ENCODE measurements at regions not wholly inside any gene's neighbourhood (a gene's known extent, or its start where the extent isn't known, plus 50 kb on each side); places are given as distances from the start of the nearest gene placed in this dataset.

DNA sequence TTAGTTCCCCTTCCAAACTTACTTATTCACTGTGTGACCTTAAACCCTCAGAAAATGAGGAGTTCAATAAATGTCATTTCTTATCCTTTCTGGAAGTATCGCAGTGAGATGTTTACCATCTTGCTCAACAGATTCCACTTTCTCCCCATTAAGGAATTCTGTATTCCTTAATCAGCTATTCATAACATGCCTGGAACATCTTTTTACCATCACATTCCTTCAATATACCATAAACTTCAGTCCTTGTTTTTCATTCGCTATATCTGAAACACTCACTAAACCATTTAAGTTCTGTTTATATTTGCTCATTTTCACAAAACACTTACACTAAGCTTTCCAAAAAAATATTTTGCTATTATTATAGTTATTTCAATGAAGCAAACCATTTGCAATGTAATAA is 1158.6 kb downstream of the CDH12 start:
- DNase-seq (ENCODE audit: insufficient read length, low spot score): no peak
- FAIRE-seq: no peak
- TF ChIP-seq POLR2A (IDR thresholded peaks at IDR 0.05; ENCODE audit: low read depth, low read length) (no peak), TAF1 (IDR thresholded peaks at IDR 0.05; ENCODE audit: low read depth, low read length) (no peak), PAX5 (IDR thresholded peaks at IDR 0.05; ENCODE audit: insufficient read depth, low read length, severe bottlenecking) (no peak)

DNA sequence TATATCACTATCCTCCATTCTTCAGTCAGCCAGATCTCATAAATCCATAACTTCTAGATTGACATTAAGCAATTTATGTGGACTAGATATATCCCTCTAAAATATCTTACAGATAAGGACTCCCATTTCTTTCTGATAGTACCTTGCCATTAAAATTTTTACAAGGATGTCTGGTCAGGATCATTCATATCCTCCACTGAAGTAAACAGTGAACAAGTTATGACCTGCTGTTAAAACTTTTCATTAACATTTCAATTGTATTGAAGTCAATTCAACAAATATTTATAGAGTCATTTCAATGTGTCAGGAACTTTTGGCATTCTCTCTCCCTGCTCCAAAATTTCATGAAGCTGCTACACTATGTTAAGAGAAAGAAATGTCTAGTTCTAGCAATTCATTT is 1159.6 kb downstream of the CDH12 start:
- FAIRE-seq (no peak), DNase-seq (ENCODE audit: insufficient read length, low spot score) (no peak)
- TF ChIP-seq PAX5 (IDR thresholded peaks at IDR 0.05; ENCODE audit: insufficient read depth, low read length, severe bottlenecking) (no peak), POLR2A (IDR thresholded peaks at IDR 0.05; ENCODE audit: low read depth, low read length) (no peak), POLR2AphosphoS5 (IDR thresholded peaks at IDR 0.05; ENCODE audit: low read depth, low read length) (no peak), TAF1 (IDR thresholded peaks at IDR 0.05; ENCODE audit: low read depth, low read length) (no peak), POU2F2 (IDR thresholded peaks at IDR 0.05; ENCODE audit: low read depth, low read length) (no peak), SPI1 (IDR thresholded peaks at IDR 0.05; ENCODE audit: low read depth, low read length) (no peak)

DNA sequence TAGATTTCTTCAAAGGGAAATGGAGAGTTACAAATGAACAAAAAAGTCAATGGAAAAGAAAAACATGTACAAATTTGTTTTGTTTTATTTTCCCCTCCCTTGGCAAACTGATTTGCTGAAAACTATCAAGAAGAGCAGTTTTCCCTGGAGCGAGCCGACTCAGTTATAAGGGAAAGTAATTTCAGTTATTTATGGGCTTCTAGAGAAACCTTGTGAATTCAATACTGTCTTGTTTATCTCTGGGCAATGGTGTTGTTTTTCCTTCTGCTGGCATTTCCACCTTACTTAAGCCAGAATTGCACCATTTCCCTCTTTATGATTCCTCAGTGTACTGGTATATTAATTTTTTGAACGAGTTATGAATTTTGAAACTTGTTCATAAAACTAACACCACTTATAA is 1163.6 kb downstream of the CDH12 start:
- no peak for FAIRE-seq

DNA sequence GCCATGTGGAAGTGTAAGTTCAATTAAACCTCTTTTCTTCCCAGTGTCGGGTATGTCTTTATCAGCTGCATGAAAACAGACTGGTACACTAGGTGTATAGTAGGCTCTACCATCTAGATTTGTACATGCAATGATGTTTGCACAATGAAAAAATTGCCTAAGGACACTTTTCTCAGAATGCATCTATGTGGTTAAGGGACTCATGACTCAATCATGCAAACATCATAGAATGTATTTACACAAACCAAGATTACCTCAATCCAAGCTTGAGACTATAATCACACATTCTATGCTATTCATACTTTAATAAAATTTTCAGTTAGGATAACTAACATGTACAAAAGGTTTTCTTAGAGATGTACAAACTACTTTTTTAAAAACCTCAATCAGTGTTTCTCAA is 1164.5 kb downstream of the CDH12 start:
- FAIRE-seq: no peak
- no peak for DNase-seq (ENCODE audit: insufficient read length, low spot score)
- no peak for TF ChIP-seq POLR2A (IDR thresholded peaks at IDR 0.05; ENCODE audit: low read depth, low read length)
- TF ChIP-seq POLR2AphosphoS5 (IDR thresholded peaks at IDR 0.05; ENCODE audit: low read depth, low read length): no peak
- no peak for TF ChIP-seq SPI1 (IDR thresholded peaks at IDR 0.05; ENCODE audit: low read depth, low read length)
- TF ChIP-seq PAX5 (IDR thresholded peaks at IDR 0.05; ENCODE audit: insufficient read depth, low read length, severe bottlenecking): no peak
- TF ChIP-seq TAF1 (IDR thresholded peaks at IDR 0.05; ENCODE audit: low read depth, low read length): no peak
- TF ChIP-seq POU2F2 (IDR thresholded peaks at IDR 0.05; ENCODE audit: low read depth, low read length): no peak

More for the DNA sequence above, 1163.6 kb downstream of the CDH12 start:
- DNase-seq (ENCODE audit: insufficient read length, low spot score): no peak
- no peak for TF ChIP-seq TAF1 (IDR thresholded peaks at IDR 0.05; ENCODE audit: low read depth, low read length)
- TF ChIP-seq SPI1 (IDR thresholded peaks at IDR 0.05; ENCODE audit: low read depth, low read length): no peak
- no peak for TF ChIP-seq PAX5 (IDR thresholded peaks at IDR 0.05; ENCODE audit: insufficient read depth, low read length, severe bottlenecking)
- no peak for TF ChIP-seq POU2F2 (IDR thresholded peaks at IDR 0.05; ENCODE audit: low read depth, low read length)
- TF ChIP-seq POLR2A (IDR thresholded peaks at IDR 0.05; ENCODE audit: low read depth, low read length): no peak
- no peak for TF ChIP-seq POLR2AphosphoS5 (IDR thresholded peaks at IDR 0.05; ENCODE audit: low read depth, low read length)

DNA sequence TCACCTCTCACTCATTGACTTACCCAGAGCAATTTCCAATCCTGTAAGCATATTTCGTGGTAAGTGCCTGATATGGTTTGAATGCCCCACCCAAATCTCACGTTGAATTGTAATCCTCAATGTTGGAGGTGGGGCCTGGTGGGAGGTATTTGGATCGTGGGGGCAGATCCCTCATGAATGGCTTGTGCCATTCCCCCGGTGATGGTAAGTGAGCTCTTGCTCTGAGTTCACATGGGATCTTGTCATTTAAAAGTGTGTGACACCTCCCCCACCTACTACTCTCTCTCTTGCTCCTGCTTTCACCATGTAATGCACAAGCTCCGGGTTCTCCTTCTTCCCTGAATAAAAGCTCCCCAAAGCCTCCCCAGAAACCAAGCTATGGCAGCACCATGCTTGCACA is 1165.5 kb downstream of the CDH12 start:
- TF ChIP-seq SPI1 (IDR thresholded peaks at IDR 0.05; ENCODE audit: low read depth, low read length): no peak
- TF ChIP-seq TAF1 (IDR thresholded peaks at IDR 0.05; ENCODE audit: low read depth, low read length): no peak
- TF ChIP-seq PAX5 (IDR thresholded peaks at IDR 0.05; ENCODE audit: insufficient read depth, low read length, severe bottlenecking): no peak
- no peak for TF ChIP-seq POLR2AphosphoS5 (IDR thresholded peaks at IDR 0.05; ENCODE audit: low read depth, low read length)
- TF ChIP-seq POLR2A (IDR thresholded peaks at IDR 0.05; ENCODE audit: low read depth, low read length): no peak
- TF ChIP-seq POU2F2 (IDR thresholded peaks at IDR 0.05; ENCODE audit: low read depth, low read length): no peak
- DNase-seq (ENCODE audit: insufficient read length, low spot score) (no peak), FAIRE-seq (no peak)

DNA sequence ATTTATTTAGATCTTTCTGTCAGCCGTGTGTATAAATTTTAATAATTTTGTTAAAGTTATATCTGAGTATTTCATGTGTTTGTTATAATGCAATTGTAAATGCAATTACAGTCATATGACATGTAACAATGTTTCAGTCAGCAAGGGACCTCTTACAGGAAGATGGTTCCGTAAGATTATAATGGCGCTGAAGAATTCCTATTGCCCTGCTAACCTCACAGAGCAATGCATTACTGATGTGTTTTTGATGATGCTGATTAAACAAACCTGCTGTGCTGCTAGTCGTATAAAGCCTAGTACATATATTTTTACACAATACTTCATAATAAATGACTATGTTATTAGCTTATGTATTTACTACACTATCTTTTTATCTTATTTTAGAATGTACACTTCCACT is 1166.4 kb downstream of the CDH12 start:
- DNase-seq (ENCODE audit: insufficient read length, low spot score) (no peak), FAIRE-seq (no peak)
- TF ChIP-seq SPI1 (IDR thresholded peaks at IDR 0.05; ENCODE audit: low read depth, low read length): no peak
- TF ChIP-seq TAF1 (IDR thresholded peaks at IDR 0.05; ENCODE audit: low read depth, low read length): no peak
- no peak for TF ChIP-seq PAX5 (IDR thresholded peaks at IDR 0.05; ENCODE audit: insufficient read depth, low read length, severe bottlenecking)

GRCh38 chr5:21685522-21685921 is 1167.6 kb downstream of the CDH12 start:
- no peak for FAIRE-seq
- TF ChIP-seq POU2F2 (IDR thresholded peaks at IDR 0.05; ENCODE audit: low read depth, low read length) (no peak), PAX5 (IDR thresholded peaks at IDR 0.05; ENCODE audit: insufficient read depth, low read length, severe bottlenecking) (no peak), SPI1 (IDR thresholded peaks at IDR 0.05; ENCODE audit: low read depth, low read length) (no peak), TAF1 (IDR thresholded peaks at IDR 0.05; ENCODE audit: low read depth, low read length) (no peak), POLR2A (IDR thresholded peaks at IDR 0.05; ENCODE audit: low read depth, low read length) (no peak), POLR2AphosphoS5 (IDR thresholded peaks at IDR 0.05; ENCODE audit: low read depth, low read length) (no peak)
- DNase-seq (ENCODE audit: insufficient read length, low spot score): no peak

GRCh38 chr5:21684992-21685391 is 1168.2 kb downstream of the CDH12 start:
- no peak for TF ChIP-seq SPI1 (IDR thresholded peaks at IDR 0.05; ENCODE audit: low read depth, low read length)
- no peak for TF ChIP-seq TAF1 (IDR thresholded peaks at IDR 0.05; ENCODE audit: low read depth, low read length)
- TF ChIP-seq POLR2AphosphoS5 (IDR thresholded peaks at IDR 0.05; ENCODE audit: low read depth, low read length): no peak
- no peak for TF ChIP-seq POLR2A (IDR thresholded peaks at IDR 0.05; ENCODE audit: low read depth, low read length)
- no peak for TF ChIP-seq PAX5 (IDR thresholded peaks at IDR 0.05; ENCODE audit: insufficient read depth, low read length, severe bottlenecking)
- TF ChIP-seq POU2F2 (IDR thresholded peaks at IDR 0.05; ENCODE audit: low read depth, low read length): no peak
- FAIRE-seq (no peak), DNase-seq (ENCODE audit: insufficient read length, low spot score) (no peak)

GRCh38 chr5:21681911-21682310 is 1171.2 kb downstream of the CDH12 start:
- no peak for FAIRE-seq
- no peak for TF ChIP-seq POLR2AphosphoS5 (IDR thresholded peaks at IDR 0.05; ENCODE audit: low read depth, low read length)
- TF ChIP-seq PAX5 (IDR thresholded peaks at IDR 0.05; ENCODE audit: insufficient read depth, low read length, severe bottlenecking): no peak
- DNase-seq (ENCODE audit: insufficient read length, low spot score): no peak

GRCh38 chr5:21680641-21681040 is 1172.5 kb downstream of the CDH12 start:
- DNase-seq (ENCODE audit: insufficient read length, low spot score) (no peak), FAIRE-seq (no peak)

More at GRCh38 chr5:21680641-21681040, 1172.5 kb downstream of the CDH12 start:
- TF ChIP-seq POLR2AphosphoS5 (IDR thresholded peaks at IDR 0.05; ENCODE audit: low read depth, low read length) (no peak), SPI1 (IDR thresholded peaks at IDR 0.05; ENCODE audit: low read depth, low read length) (no peak), TAF1 (IDR thresholded peaks at IDR 0.05; ENCODE audit: low read depth, low read length) (no peak), POLR2A (IDR thresholded peaks at IDR 0.05; ENCODE audit: low read depth, low read length) (no peak), POU2F2 (IDR thresholded peaks at IDR 0.05; ENCODE audit: low read depth, low read length) (no peak), PAX5 (IDR thresholded peaks at IDR 0.05; ENCODE audit: insufficient read depth, low read length, severe bottlenecking) (no peak)

Measured in GM12891 (cell line).